ENCODE measurements at regions not wholly inside any gene's neighbourhood (a gene's known extent, or its start where the extent isn't known, plus 50 kb on each side); places are given as distances from the start of the nearest gene placed in this dataset.
"Not testable (repeated sequence)": the region's sequence is repeated elsewhere in the genome, so short reads cannot be mapped to it uniquely, and the experiment has no call there.

GRCh38 chr7:91397612-91398011 lies 133.4 kb downstream of the FZD1 start:
- DNase-seq (ENCODE audit: low read depth in 2 of 3, low spot score in 2 of 3) = no peak

DNA sequence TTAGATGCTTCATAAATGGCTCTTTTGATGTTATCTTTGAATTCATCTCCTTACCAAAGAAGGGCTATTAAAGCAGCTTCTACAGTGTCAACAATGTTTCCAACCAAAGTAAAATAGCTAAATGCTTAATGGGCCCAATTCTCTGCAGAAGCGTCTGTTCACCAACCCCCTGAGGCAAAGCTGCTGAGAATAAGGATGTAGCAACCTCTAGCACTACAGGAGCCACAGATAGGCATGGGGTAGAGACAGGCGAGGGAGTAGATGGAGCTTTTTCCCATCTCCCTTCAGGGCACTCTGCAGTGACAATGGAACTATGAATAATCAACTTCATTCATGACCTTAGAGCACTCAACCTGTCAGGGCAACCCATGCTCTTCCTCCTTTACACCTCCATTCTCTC lies 134.1 kb downstream of the FZD1 start:
- no peak for DNase-seq (ENCODE audit: low read depth in 2 of 3, low spot score in 2 of 3)

- no peak for DNase-seq (ENCODE audit: low read depth in 2 of 3, low spot score in 2 of 3)
These were observed 141.0 kb downstream of the FZD1 start for GRCh38 chr7:91405092-91405788.

DNA sequence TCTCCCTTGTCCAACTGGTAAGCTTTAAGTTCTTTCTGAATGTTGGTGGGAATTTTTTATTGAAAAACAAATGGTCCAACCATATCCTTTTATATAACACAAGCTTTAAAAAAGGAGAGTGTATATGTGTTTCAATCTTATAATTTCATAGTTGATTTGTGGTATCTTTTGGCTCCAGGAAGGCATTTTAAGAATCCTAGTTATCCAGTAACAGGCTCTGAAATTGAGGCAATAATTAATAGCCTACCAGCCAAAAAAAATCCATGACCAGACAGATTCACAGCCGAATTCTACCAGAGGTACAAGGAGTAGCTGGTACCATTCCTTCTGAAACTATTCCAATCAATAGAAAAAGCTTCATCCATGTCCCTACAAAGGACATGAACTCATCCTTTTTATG lies 141.6 kb downstream of the FZD1 start:
- not testable (repeated sequence) for DNase-seq (ENCODE audit: low read depth in 2 of 3, low spot score in 2 of 3)

DNA sequence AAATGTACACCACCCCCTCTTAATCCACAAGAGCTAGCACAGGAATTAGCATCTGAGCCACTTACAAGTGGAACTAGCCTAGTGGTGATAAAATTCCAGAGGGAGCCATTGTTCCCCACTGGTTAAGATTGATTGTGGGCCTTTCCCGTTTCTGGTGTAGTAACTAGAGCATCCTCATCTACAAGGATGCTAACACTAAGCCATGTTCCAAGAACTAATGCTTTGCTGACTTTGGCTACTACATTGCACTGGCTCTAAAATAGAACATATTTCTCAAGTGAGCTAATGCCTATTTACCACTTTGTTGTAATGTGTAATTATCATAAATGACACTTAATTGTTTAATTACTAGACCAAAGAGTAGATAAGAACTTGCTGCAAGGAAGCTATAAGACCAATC lies 143.7 kb downstream of the FZD1 start:
- DNase-seq (ENCODE audit: low read depth in 2 of 3, low spot score in 2 of 3) = no peak

GRCh38 chr7:91408388-91409154 lies 144.3 kb downstream of the FZD1 start:
- DNase-seq (ENCODE audit: low read depth in 2 of 3, low spot score in 2 of 3) = no peak

- DNase-seq (ENCODE audit: low read depth in 2 of 3, low spot score in 2 of 3) = no peak
These were observed 146.8 kb downstream of the FZD1 start for GRCh38 chr7:91411060-91411459.

GRCh38 chr7:91412298-91412697 lies 148.1 kb downstream of the FZD1 start:
- DNase-seq (ENCODE audit: low read depth in 2 of 3, low spot score in 2 of 3) = no peak

GRCh38 chr7:91414734-91415133 lies 150.5 kb downstream of the FZD1 start:
- no peak for DNase-seq (ENCODE audit: low read depth in 2 of 3, low spot score in 2 of 3)

DNA sequence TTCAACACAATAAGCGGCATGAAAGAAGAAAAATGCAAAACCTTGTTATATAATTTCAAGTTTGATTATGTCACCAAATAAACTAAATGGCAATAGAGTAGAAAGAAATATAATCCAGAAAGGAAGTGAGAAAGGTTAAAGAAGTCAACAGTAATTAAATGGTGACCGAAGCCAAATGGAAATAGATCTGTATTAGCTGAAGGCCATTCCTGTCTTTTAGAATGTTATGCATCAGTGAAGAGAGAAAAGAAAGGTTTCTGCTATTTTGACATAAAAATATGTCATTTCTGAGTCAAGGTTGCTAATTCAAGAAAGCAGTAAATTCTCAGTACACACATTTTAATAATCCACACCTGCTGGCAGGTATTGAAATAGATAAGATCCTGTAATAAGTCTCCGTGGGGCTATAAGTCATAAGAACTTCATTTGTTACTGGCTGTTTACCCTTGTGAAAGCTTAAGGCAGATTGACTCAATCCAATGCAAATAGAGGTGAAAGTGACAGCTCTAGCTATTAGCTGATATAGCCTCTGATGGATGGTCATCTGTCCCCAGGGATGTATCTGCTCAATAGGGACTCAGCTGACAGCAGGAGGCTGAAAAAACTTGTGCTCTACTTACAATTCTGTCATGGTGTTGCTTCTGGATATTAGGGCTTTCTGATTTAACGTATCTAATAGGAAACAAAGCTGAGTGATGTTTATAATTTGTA lies 152.1 kb downstream of the FZD1 start:
- no peak for DNase-seq (ENCODE audit: low read depth in 2 of 3, low spot score in 2 of 3)

DNA sequence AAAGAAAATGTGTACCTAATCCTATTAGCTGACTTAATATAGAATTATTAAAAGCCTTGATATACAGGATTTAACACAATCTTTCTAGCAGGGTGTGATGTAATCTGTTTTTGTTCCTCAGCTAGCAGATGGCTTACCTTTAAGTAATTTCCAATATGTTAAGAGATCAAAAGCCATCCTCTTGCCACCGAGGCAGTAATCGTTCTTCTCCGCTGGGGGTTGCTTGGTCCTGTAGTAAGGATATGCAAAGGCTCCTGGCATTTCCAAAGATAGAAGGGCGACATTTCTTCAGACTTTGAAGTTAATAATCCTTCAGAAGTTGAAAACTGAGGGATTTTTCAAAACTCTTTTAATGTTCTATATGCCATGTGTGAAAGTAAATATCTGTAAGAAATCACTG lies 156.4 kb downstream of the FZD1 start:
- no peak for DNase-seq (ENCODE audit: low read depth in 2 of 3, low spot score in 2 of 3)

GRCh38 chr7:91421018-91421417 lies 156.8 kb downstream of the FZD1 start:
- DNase-seq (ENCODE audit: low read depth in 2 of 3, low spot score in 2 of 3) = no peak

GRCh38 chr7:91424371-91424770 lies 160.1 kb downstream of the FZD1 start:
- DNase-seq (ENCODE audit: low read depth in 2 of 3, low spot score in 2 of 3) = no peak

DNA sequence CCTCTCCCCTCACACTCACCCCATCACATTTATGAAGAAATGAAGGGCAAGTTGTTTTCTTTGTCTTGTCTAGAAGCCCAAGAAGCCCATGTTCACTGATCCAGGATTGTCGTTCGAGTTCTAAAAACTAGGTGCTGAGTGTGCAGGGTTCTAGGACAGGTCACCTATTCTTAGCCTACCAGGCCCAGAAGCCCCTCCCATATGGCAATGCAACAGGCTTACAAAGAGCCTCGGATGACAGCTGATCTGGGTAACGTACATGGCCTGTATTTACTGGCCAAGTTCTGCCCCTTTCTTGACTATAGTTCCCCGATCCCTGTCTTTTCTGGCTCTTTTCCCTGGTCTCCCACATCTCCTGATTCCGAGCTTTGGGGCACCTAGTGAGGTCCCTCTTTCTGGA lies 160.9 kb downstream of the FZD1 start:
- no peak for DNase-seq (ENCODE audit: low read depth in 2 of 3, low spot score in 2 of 3)

DNA sequence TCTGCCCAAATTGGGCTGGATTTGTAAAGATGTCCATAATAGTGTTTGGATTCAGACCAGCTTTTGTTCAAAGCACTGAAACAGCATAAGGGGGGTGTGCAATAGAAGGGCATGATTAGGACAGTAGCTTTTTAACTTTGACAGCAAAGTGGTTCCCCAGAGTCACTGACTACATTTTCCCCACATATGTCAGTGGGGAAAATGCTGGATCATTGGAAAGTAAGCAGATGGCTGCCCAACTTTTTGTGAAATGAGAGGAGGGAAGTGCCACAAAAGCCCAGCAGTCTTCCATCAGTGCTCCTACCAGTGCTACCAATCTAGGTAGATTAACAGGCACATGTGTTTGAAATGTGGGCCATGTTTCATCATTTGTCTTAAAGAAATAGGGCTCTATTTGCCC lies 162.8 kb downstream of the FZD1 start:
- no peak for DNase-seq (ENCODE audit: low read depth in 2 of 3, low spot score in 2 of 3)

DNA sequence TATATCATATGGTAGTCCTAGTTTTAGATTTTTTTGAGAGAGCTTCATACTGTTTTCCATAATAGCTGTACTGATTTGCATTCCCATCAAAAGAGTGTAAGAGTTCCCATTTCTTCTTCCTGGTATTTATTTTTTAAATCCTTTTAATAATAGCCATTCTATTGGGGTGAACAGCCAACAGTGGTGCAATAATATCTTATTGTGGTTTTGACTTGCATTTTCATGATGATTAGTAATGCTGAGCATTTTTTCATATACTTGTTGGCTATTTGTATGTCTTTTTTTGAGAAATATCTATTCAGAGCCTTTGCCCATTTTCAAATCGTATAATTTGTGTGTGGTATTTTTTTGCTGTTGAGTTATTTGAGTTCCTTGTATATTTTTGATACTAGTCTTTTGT lies 167.4 kb downstream of the FZD1 start:
- DNase-seq (ENCODE audit: low read depth in 2 of 3, low spot score in 2 of 3) = no peak

DNA sequence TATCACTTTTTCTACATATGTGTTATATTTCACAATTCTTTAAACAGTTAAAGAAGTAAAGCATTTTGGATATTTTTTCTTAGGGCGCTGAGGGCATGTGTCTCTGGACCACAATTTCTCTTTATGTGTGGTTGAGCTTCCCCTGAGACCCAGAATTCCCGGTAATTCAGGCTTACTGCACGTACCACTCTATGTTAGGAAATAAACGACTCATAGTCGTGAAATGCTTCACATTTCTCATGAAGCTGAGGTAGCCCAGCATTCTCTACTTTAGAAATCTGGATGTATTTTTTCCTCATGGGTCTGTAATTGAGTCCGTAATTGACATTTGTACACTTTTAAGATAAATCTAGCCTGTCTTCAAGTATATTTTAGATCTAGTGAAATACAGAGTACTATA lies 170.6 kb downstream of the FZD1 start:
- DNase-seq (ENCODE audit: low read depth in 2 of 3, low spot score in 2 of 3) = no peak

GRCh38 chr7:91435381-91436059 lies 171.3 kb downstream of the FZD1 start:
- DNase-seq (ENCODE audit: low read depth in 2 of 3, low spot score in 2 of 3) = no peak

- no peak for DNase-seq (ENCODE audit: low read depth in 2 of 3, low spot score in 2 of 3)
These were observed 172.4 kb downstream of the FZD1 start for GRCh38 chr7:91436655-91437054.

GRCh38 chr7:91440198-91440597 lies 176.0 kb downstream of the FZD1 start:
- not testable (repeated sequence) for DNase-seq (ENCODE audit: low read depth in 2 of 3, low spot score in 2 of 3)

- DNase-seq (ENCODE audit: low read depth in 2 of 3, low spot score in 2 of 3) = no peak
These were observed 179.6 kb downstream of the FZD1 start for GRCh38 chr7:91443862-91444261.
